ENCODE measurements at regions not wholly inside any gene's neighbourhood (a gene's known extent, or its start where the extent isn't known, plus 50 kb on each side); places are given as distances from the start of the nearest gene placed in this dataset.

- Histone ChIP-seq H3K9me2 (replicated peaks; ENCODE audit: insufficient read depth, low read length) (no peaks in the 10 kb centered on the region), H3K36me3 (ENCODE audit: low read length) (no peaks in the 10 kb centered on the region), H3K79me2 (ENCODE audit: insufficient read depth, low read length) (no peaks in the 10 kb centered on the region), H3F3A (ENCODE audit: insufficient read depth) (no peaks in the 10 kb centered on the region), H3K4me2 (ENCODE audit: low read depth, low read length, poor library complexity, severe bottlenecking) (no peak overlapping the region), H2AFZ (ENCODE audit: low read depth, low read length, severe bottlenecking) (no peak overlapping the region), H3K27me3 (ENCODE audit: low read length) (no peaks in the 10 kb centered on the region), H3K4me3 (ENCODE audit: insufficient read depth, low read length, poor library complexity, severe bottlenecking) (no peak overlapping the region), H4K20me1 (ENCODE audit: low read depth, low read length) (no peaks in the 10 kb centered on the region), H3K9me3 (ENCODE audit: insufficient read depth, low read length) (no peaks in the 10 kb centered on the region), H3K9ac (ENCODE audit: low read length) (no peak overlapping the region), H3K27ac (ENCODE audit: low read depth, low read length) (no peak overlapping the region)
- TF ChIP-seq EZH2phosphoT487 (conservative IDR thresholded peaks at IDR 0.05; ENCODE audit: low read length) (no peak), CTCF (IDR thresholded peaks at IDR 0.05; ENCODE audit: insufficient read depth, low read length, poor library complexity, severe bottlenecking) (no peak)
Measured at GRCh38 chr11:70655816-70656215, 257.5 kb downstream of the CTTN start.

GRCh38 chr11:70656252-70656651 lies 257.9 kb downstream of the CTTN start:
- TF ChIP-seq EZH2phosphoT487 (conservative IDR thresholded peaks at IDR 0.05; ENCODE audit: low read length) = no peak
- TF ChIP-seq CTCF (IDR thresholded peaks at IDR 0.05; ENCODE audit: insufficient read depth, low read length, poor library complexity, severe bottlenecking) = no peak
- H2AFZ ChIP-seq (ENCODE audit: low read depth, low read length, severe bottlenecking) = no peak overlapping the region
- H3F3A ChIP-seq (ENCODE audit: insufficient read depth) = no peaks in the 10 kb centered on the region
- H3K36me3 ChIP-seq (ENCODE audit: low read length) = no peaks in the 10 kb centered on the region
- H3K9me2 ChIP-seq (replicated peaks; ENCODE audit: insufficient read depth, low read length) = no peaks in the 10 kb centered on the region
- no peaks in the 10 kb centered on the region for H3K27me3 ChIP-seq (ENCODE audit: low read length)
- no peak overlapping the region for H3K27ac ChIP-seq (ENCODE audit: low read depth, low read length)
- H3K4me3 ChIP-seq (ENCODE audit: insufficient read depth, low read length, poor library complexity, severe bottlenecking) = no peak overlapping the region
- H3K79me2 ChIP-seq (ENCODE audit: insufficient read depth, low read length) = no peaks in the 10 kb centered on the region
- no peaks in the 10 kb centered on the region for H4K20me1 ChIP-seq (ENCODE audit: low read depth, low read length)
- H3K4me2 ChIP-seq (ENCODE audit: low read depth, low read length, poor library complexity, severe bottlenecking) = no peak overlapping the region
- H3K9ac ChIP-seq (ENCODE audit: low read length) = no peak overlapping the region
- H3K9me3 ChIP-seq (ENCODE audit: insufficient read depth, low read length) = no peaks in the 10 kb centered on the region

GRCh38 chr11:70660059-70660888 lies 261.9 kb downstream of the CTTN start:
- Histone ChIP-seq H3K27me3 (ENCODE audit: low read length) (no peaks in the 10 kb centered on the region), H3F3A (ENCODE audit: insufficient read depth) (no peaks in the 10 kb centered on the region), H4K20me1 (ENCODE audit: low read depth, low read length) (no peaks in the 10 kb centered on the region), H3K9me2 (replicated peaks; ENCODE audit: insufficient read depth, low read length) (no peaks in the 10 kb centered on the region), H3K79me2 (ENCODE audit: insufficient read depth, low read length) (no peaks in the 10 kb centered on the region), H3K9me3 (ENCODE audit: insufficient read depth, low read length) (no peaks in the 10 kb centered on the region), H3K4me3 (ENCODE audit: insufficient read depth, low read length, poor library complexity, severe bottlenecking) (no peak overlapping the region), H3K4me2 (ENCODE audit: low read depth, low read length, poor library complexity, severe bottlenecking) (no peak overlapping the region), H3K36me3 (ENCODE audit: low read length) (no peaks in the 10 kb centered on the region), H2AFZ (ENCODE audit: low read depth, low read length, severe bottlenecking) (no peak overlapping the region), H3K27ac (ENCODE audit: low read depth, low read length) (no peak overlapping the region), H3K9ac (ENCODE audit: low read length) (no peak overlapping the region)
- no peak for TF ChIP-seq EZH2phosphoT487 (conservative IDR thresholded peaks at IDR 0.05; ENCODE audit: low read length)
- TF ChIP-seq CTCF (IDR thresholded peaks at IDR 0.05; ENCODE audit: insufficient read depth, low read length, poor library complexity, severe bottlenecking) = no peak
